ENCODE measurements at regions not wholly inside any gene's neighbourhood (a gene's known extent, or its start where the extent isn't known, plus 50 kb on each side); places are given as distances from the start of the nearest gene placed in this dataset.

- Histone ChIP-seq H4K5ac (ENCODE audit: low read depth, low read length) (no peak overlapping the region), H3K23ac (ENCODE audit: low read depth, low read length) (no peak overlapping the region), H3K36me3 (ENCODE audit: control insufficient read depth, insufficient read depth, low read length) (no peaks in the 10 kb centered on the region), H2AFZ (replicated peaks; ENCODE audit: low read length, poor library complexity) (no peak overlapping the region), H3K27me3 (ENCODE audit: control insufficient read depth, insufficient read depth, low read length) (no peaks in the 10 kb centered on the region), H3K79me1 (ENCODE audit: low read depth in 1 of 2, low read length in 2 of 2) (no peaks in the 10 kb centered on the region), H3K4ac (ENCODE audit: low read depth, low read length) (no peak overlapping the region), H3K18ac (ENCODE audit: low read depth, low read length) (no peak overlapping the region), H3K27ac (ENCODE audit: insufficient read depth, low read length) (no peak overlapping the region), H3K4me1 (ENCODE audit: control insufficient read depth, insufficient read depth, low read length) (no peaks in the 10 kb centered on the region), H2BK120ac (ENCODE audit: low read depth, low read length) (no peak overlapping the region), H2BK5ac (ENCODE audit: low read depth, low read length, poor library complexity, severe bottlenecking) (no peak overlapping the region), H2AK5ac (ENCODE audit: low read depth, low read length) (no peak overlapping the region), H4K91ac (ENCODE audit: insufficient read depth, low read depth, low read length) (no peak overlapping the region), H2BK15ac (ENCODE audit: low read depth, low read length) (no peak overlapping the region), H3K56ac (ENCODE audit: extremely low read depth, insufficient read depth, low read length) (no peak overlapping the region), H3K9me1 (ENCODE audit: insufficient read depth, low read length) (no peaks in the 10 kb centered on the region), H3K14ac (replicated peaks; ENCODE audit: low read depth, low read length) (no peak overlapping the region), H4K8ac (ENCODE audit: low read depth in 2 of 2, low read length in 2 of 2) (no peak overlapping the region), H3K9ac (ENCODE audit: low read depth, low read length) (no peak overlapping the region), H4K20me1 (ENCODE audit: insufficient read depth, low read length) (no peaks in the 10 kb centered on the region), H2AK9ac (replicated peaks; ENCODE audit: low read depth, low read length, poor library complexity) (no peak overlapping the region), H3K4me2 (ENCODE audit: low read depth, low read length) (no peak overlapping the region), H3K9me3 (ENCODE audit: control insufficient read depth, insufficient read depth, low read length) (no peaks in the 10 kb centered on the region), H3K4me3 (ENCODE audit: insufficient read depth, low read depth, low read length) (no peak overlapping the region), H2BK20ac (ENCODE audit: low read depth, low read length) (no peak overlapping the region)
- ATAC-seq (ENCODE audit: low read depth) (no peak), DNase-seq (no peak)
- dilution Hi-C loops (cut with HindIII; ENCODE audit: low sequenced_read_pairs, unreplicated experiment) (no loop called here), intact Hi-C loops (cut with micrococcal nuclease) (no loop called here), in situ Hi-C loops (cut with MboI; ENCODE audit: low sequenced_read_pairs) (no loop called here)
- POLR2A ChIA-PET (ENCODE audit: unreplicated experiment) = interaction anchor here (0.6 kb wide), 1 partner anchor 82 kb away, joined by 3 read pairs; no protein-coding TSS in a partner anchor
- TF ChIP-seq RFX5 (IDR thresholded peaks at IDR 0.05; ENCODE audit: low read depth, low read length) (no peak), ELK1 (IDR thresholded peaks at IDR 0.05; ENCODE audit: borderline replicate concordance, low read depth, low read length) (no peak), MXI1 (IDR thresholded peaks at IDR 0.05; ENCODE audit: borderline replicate concordance, low read depth, low read length) (no peak), MAZ (IDR thresholded peaks at IDR 0.05; ENCODE audit: borderline replicate concordance, low read depth, low read length) (no peak), CTCF (conservative IDR thresholded peaks at IDR 0.05; ENCODE audit: low read depth, low read length) (no peak), MAFK (IDR thresholded peaks at IDR 0.05; ENCODE audit: low read depth, low read length) (no peak), RCOR1 (IDR thresholded peaks at IDR 0.05; ENCODE audit: insufficient replicate concordance, low read length) (no peak), CHD1 (IDR thresholded peaks at IDR 0.05; ENCODE audit: low read depth, low read length) (no peak), CEBPB (IDR thresholded peaks at IDR 0.05; ENCODE audit: low read depth, low read length) (no peak), USF2 (IDR thresholded peaks at IDR 0.05; ENCODE audit: low read depth, low read length) (no peak), SMC3 (IDR thresholded peaks at IDR 0.05; ENCODE audit: low read depth, low read length) (no peak), RAD21 (IDR thresholded peaks at IDR 0.05; ENCODE audit: low read length) (no peak), POLR2A (IDR thresholded peaks at IDR 0.05; ENCODE audit: low read depth, low read length) (no peak)
- BruUV-seq (replicated peaks) = no TSS peak
- no CpG with 5 or more reads among the region's 4 CpGs for WGBS, 2 experiments (ENCODE audit: extremely low coverage in 2 of 2, insufficient read length in 1 of 2)
- CTCF ChIA-PET = no interaction called here
Observed at GRCh38 chr2:18401471-18401870, 159.0 kb downstream of the RDH14 start.

Data from IMR-90 (cell line).